NT2/D1 (cell line): ENCODE measurements at regions not wholly inside any gene's neighbourhood (a gene's known extent, or its start where the extent isn't known, plus 50 kb on each side); places are given as distances from the start of the nearest gene placed in this dataset.

ENCODE experiments used
- DNase-seq: peaks from one replicate; pipeline ENCODE4 v3.0.0-alpha.2; 2011; ENCODE audit warnings: low read depth, low spot score
- H3K27me3 ChIP-seq: 2 replicates; pipeline ENCODE4 v1.6.0; 2011; ENCODE audit warnings: mild to moderate bottlenecking; ENCODE audit not compliant: insufficient read length, insufficient read depth
- H3K36me3 ChIP-seq: 2 replicates; pipeline ENCODE4 v1.6.1; 2011; ENCODE audit warnings: mild to moderate bottlenecking, low read length, mixed read lengths; ENCODE audit not compliant: insufficient read depth, insufficient read length
- H3K4me1 ChIP-seq: 2 replicates; pipeline ENCODE4 v1.5.1; 2011; ENCODE audit not compliant: insufficient read depth, insufficient read length
- H3K4me3 ChIP-seq: 2 replicates; pipeline ENCODE4 v1.5.1; 2011; ENCODE audit warnings: low read depth; ENCODE audit not compliant: insufficient read length
- H3K9ac ChIP-seq: 2 replicates; pipeline ENCODE4 v1.6.0; 2011; ENCODE audit warnings: low read depth; ENCODE audit not compliant: insufficient read length
- H3K9me3 ChIP-seq: 2 replicates; pipeline ENCODE4 v1.5.1; 2011; ENCODE audit warnings: mild to moderate bottlenecking, low read length; ENCODE audit not compliant: insufficient read depth
- SUZ12 ChIP-seq: IDR thresholded peaks from 2 replicates; pipeline ENCODE4 v1.6.1; 2011; ENCODE audit not compliant: insufficient read length, insufficient read depth; ENCODE audit errors: extremely low read depth
- YY1 ChIP-seq: IDR thresholded peaks from 2 replicates; pipeline ENCODE4 v1.6.1; 2011; ENCODE audit not compliant: insufficient read length, insufficient read depth
- ZNF274 ChIP-seq: IDR thresholded peaks from 2 replicates; pipeline ENCODE4 v1.6.1; 2011; ENCODE audit warnings: mild to moderate bottlenecking, low read depth, low read length

DNA sequence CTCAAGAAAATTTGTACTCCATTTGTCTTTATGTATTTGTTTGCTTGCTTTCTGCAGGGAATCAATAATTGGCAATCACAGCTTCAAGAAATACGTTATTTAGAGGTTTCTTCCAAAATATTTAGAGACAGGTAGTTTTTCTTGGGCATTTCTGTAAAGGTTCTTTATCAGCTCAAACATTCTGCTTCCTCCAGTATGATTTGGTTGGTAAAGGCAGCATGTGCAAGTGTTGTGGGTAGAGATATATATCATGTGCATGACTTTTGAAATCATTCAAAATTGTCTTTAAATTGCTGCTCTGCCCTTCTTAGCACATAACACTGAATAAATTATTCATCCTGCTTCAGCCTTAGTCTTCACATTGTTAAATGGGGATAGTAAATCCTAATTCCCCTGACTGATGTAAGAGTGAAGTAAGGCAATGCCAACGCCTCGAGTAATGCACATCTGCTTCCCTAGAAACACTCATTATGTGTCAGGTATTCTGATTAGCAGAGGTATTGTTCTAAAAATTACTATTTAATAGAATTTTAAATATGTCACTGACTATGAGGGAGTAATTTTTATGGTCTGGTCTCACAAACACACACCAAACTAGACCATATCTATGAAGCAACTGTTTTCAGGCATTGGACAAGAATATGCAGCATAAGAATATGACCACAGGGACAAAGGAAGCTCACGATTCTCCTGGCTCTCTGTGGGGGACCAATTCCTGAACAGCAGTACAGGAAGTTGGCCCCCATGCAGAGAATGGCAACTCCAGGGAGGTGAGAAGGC, 77.3 kb upstream of the AKR1E2 start:
- Histone ChIP-seq H3K36me3 (no peaks in the 10 kb centered on the region), H3K9me3 (no peaks in the 10 kb centered on the region), H3K27me3 (no peaks in the 10 kb centered on the region), H3K4me1 (no peaks in the 10 kb centered on the region), H3K9ac (no peak overlapping the region), H3K4me3 (no peak overlapping the region)
- no peak for DNase-seq
- TF ChIP-seq SUZ12 (no peak), ZNF274 (no peak), YY1 (no peak)

DNA sequence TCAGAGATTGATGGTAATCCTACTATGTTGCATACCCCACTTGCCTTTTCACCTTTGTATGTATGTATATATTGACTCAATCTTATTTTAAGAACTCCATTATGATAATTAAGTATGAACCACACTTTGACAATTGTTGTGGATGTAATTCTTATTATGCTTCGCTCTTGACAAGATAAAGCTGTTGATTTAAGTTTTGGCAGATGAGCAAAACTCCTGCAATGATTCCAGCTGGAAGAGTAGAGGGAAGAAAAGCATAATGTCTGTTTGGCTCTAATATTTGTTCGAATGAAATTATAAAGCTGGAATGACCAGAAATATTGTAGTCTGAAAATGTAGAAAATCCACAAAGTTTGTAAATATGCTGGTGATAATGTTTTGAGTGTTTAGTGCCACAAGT, 83.8 kb upstream of the AKR1E2 start:
- H3K4me1 ChIP-seq, result no peaks in the 10 kb centered on the region
- no peaks in the 10 kb centered on the region for H3K9me3 ChIP-seq
- no peak for DNase-seq
- TF ChIP-seq ZNF274 (no peak), YY1 (no peak), SUZ12 (no peak)
- no peak overlapping the region for H3K4me3 ChIP-seq
- no peaks in the 10 kb centered on the region for H3K27me3 ChIP-seq
- no peak overlapping the region for H3K9ac ChIP-seq
- H3K36me3 ChIP-seq, result no peaks in the 10 kb centered on the region

- DNase-seq, result no peak
- Histone ChIP-seq H3K36me3 (no peaks in the 10 kb centered on the region), H3K4me3 (no peak overlapping the region), H3K9me3 (no peaks in the 10 kb centered on the region), H3K9ac (no peak overlapping the region), H3K27me3 (no peaks in the 10 kb centered on the region), H3K4me1 (no peaks in the 10 kb centered on the region)
- TF ChIP-seq ZNF274, result no peak
- TF ChIP-seq YY1, result no peak
- no peak for TF ChIP-seq SUZ12
Measured at GRCh38 chr10:4740471-4740870, 85.5 kb upstream of the AKR1E2 start.

GRCh38 chr10:4736608-4737007, 89.4 kb upstream of the AKR1E2 start:
- H3K27me3 ChIP-seq, result no peaks in the 10 kb centered on the region
- H3K4me3 ChIP-seq, result no peak overlapping the region
- no peak overlapping the region for H3K9ac ChIP-seq
- no peaks in the 10 kb centered on the region for H3K36me3 ChIP-seq
- H3K9me3 ChIP-seq, result no peaks in the 10 kb centered on the region
- H3K4me1 ChIP-seq, result no peaks in the 10 kb centered on the region
- TF ChIP-seq SUZ12 (no peak), ZNF274 (no peak), YY1 (no peak)
- no peak for DNase-seq

GRCh38 chr10:4736183-4736582, 89.8 kb upstream of the AKR1E2 start:
- Histone ChIP-seq H3K9ac (no peak overlapping the region), H3K27me3 (no peaks in the 10 kb centered on the region), H3K4me1 (no peaks in the 10 kb centered on the region), H3K9me3 (no peaks in the 10 kb centered on the region), H3K4me3 (no peak overlapping the region), H3K36me3 (no peaks in the 10 kb centered on the region)
- DNase-seq, result no peak
- no peak for TF ChIP-seq SUZ12
- no peak for TF ChIP-seq YY1
- TF ChIP-seq ZNF274, result no peak

DNA sequence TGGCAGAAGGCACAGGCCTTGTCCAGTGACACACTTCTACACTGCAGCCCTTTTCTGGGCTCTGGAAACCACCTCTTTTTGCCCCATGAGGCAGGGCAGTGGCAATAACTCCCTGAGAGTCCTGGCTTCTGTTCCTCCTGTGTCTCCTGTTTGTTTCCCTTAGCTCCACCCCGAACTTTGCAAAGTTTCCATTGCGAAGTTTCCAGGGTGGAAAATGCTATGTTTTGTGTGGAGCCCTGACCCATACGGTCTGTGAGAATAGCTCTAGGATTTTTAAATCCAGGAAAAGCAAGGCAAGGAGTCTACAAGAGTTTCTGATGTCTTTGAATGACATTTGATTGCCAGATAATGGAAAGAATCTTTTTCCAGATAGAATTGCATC, 92.2 kb upstream of the AKR1E2 start:
- H3K36me3 ChIP-seq, result no peaks in the 10 kb centered on the region
- no peaks in the 10 kb centered on the region for H3K27me3 ChIP-seq
- H3K9ac ChIP-seq, result no peak overlapping the region
- no peaks in the 10 kb centered on the region for H3K9me3 ChIP-seq
- H3K4me3 ChIP-seq, result no peak overlapping the region
- no peak for TF ChIP-seq SUZ12
- TF ChIP-seq YY1, result no peak
- TF ChIP-seq ZNF274, result no peak
- no peak for DNase-seq
- H3K4me1 ChIP-seq, result no peaks in the 10 kb centered on the region

DNA sequence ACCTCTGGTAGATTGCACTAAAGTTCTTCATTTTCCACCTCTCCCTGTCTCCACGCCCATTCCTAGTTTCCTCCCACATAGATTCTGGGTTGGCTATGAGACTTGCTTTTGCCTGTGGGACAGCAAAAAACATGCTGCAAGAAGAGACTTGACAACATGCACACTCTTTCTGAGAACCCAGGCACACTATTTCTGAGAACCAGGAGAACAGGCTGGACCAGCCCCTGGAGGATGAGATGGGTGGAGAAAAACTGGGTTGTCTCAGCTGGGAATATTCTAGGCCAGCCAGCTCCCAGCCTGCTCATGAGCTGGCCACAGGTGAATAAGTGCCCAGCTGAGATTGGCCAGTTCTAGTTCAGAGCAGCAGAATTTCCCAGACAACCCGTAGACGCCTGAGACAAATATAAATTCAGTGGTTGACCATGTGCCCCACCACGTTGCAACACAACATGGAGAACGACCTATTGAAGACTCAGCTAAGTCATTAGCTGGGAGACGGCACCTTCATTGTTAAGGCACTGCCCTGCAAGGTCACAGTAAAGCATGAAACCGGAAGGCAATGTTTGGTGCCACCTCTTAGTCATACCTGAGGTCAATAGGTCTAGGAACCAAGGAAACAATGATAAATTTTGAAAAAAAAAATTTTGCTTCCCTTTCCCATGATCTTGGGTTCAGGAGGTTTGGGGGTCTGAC, 92.7 kb upstream of the AKR1E2 start:
- no peaks in the 10 kb centered on the region for H3K27me3 ChIP-seq
- TF ChIP-seq ZNF274 (no peak), YY1 (no peak), SUZ12 (no peak)
- no peak for DNase-seq
- H3K4me1 ChIP-seq, result no peaks in the 10 kb centered on the region
- no peaks in the 10 kb centered on the region for H3K36me3 ChIP-seq
- no peak overlapping the region for H3K9ac ChIP-seq
- H3K4me3 ChIP-seq, result no peak overlapping the region
- H3K9me3 ChIP-seq, result no peaks in the 10 kb centered on the region
